ENCODE measurements at regions not wholly inside any gene's neighbourhood (a gene's known extent, or its start where the extent isn't known, plus 50 kb on each side); places are given as distances from the start of the nearest gene placed in this dataset.

GRCh38 chr10:121134711-121135110 is 283.5 kb downstream of the WDR11 start:
- Histone ChIP-seq H3K9me2 (ENCODE audit: insufficient read depth) (no peaks in the 10 kb centered on the region), H4K20me1 (replicated peaks; ENCODE audit: insufficient read depth) (no peaks in the 10 kb centered on the region), H3K27me3 (ENCODE audit: insufficient read depth) (no peaks in the 10 kb centered on the region), H2AFZ (no peak overlapping the region), H3K4me3 (no peak overlapping the region), H3K4me2 (no peak overlapping the region), H3K79me2 (replicated peaks; ENCODE audit: insufficient read depth) (no peaks in the 10 kb centered on the region), H3F3A (replicated peaks; ENCODE audit: low read depth) (no peaks in the 10 kb centered on the region), H3K4me1 (ENCODE audit: insufficient read depth) (no peaks in the 10 kb centered on the region), H3K27ac (ENCODE audit: low read depth) (no peak overlapping the region), H3K36me3 (ENCODE audit: insufficient read depth) (no peaks in the 10 kb centered on the region)
- H3K36me3 Mint-ChIP-seq (ENCODE audit: low read depth): no peaks in the 10 kb centered on the region; the same call in 2 of the 3 replicates
- TF ChIP-seq CREB1 (CRISPR knock-in tag; IDR thresholded peaks at IDR 0.05; ENCODE audit: low read depth) (no peak), POLR2AphosphoS5 (IDR thresholded peaks at IDR 0.05; ENCODE audit: low read depth) (no peak), ZNF331 (CRISPR knock-in tag; IDR thresholded peaks at IDR 0.05; ENCODE audit: low read depth) (no peak), ETS1 (IDR thresholded peaks at IDR 0.05) (no peak)
- H3K27me3 Mint-ChIP-seq (ENCODE audit: insufficient read depth, low read depth, poor library complexity): peaks cover 8% of the 10 kb centered on the region
- H3K27ac Mint-ChIP-seq: no peak overlapping the region
- no peak overlapping the region for H3K4me3 Mint-ChIP-seq
- H3K4me1 Mint-ChIP-seq: peaks cover 11% of the 10 kb centered on the region
- H3K9me3 Mint-ChIP-seq: no peaks in the 10 kb centered on the region
- no peak for ATAC-seq
- no peak for DNase-seq (ENCODE audit: low spot score)

- no peak overlapping the region for H3K27ac Mint-ChIP-seq
- Histone ChIP-seq H3K27me3 (ENCODE audit: insufficient read depth) (no peaks in the 10 kb centered on the region), H3K9me2 (ENCODE audit: insufficient read depth) (0 out of 2 replicates have a peak, but pooled peaks cover under 1% of the 10 kb centered on the region), H3K79me2 (replicated peaks; ENCODE audit: insufficient read depth) (no peaks in the 10 kb centered on the region), H2AFZ (no peak overlapping the region), H3K4me3 (no peak overlapping the region), H3F3A (replicated peaks; ENCODE audit: low read depth) (no peaks in the 10 kb centered on the region), H3K4me2 (no peak overlapping the region), H3K27ac (ENCODE audit: low read depth) (no peak overlapping the region), H3K4me1 (ENCODE audit: insufficient read depth) (no peaks in the 10 kb centered on the region), H3K36me3 (ENCODE audit: insufficient read depth) (no peaks in the 10 kb centered on the region), H4K20me1 (replicated peaks; ENCODE audit: insufficient read depth) (no peaks in the 10 kb centered on the region)
- H3K4me3 Mint-ChIP-seq: no peak overlapping the region
- H3K36me3 Mint-ChIP-seq (ENCODE audit: low read depth): no peaks in the 10 kb centered on the region; the same call in 2 of the 3 replicates
- H3K4me1 Mint-ChIP-seq: peaks cover 11% of the 10 kb centered on the region
- ATAC-seq (no peak), DNase-seq (ENCODE audit: low spot score) (no peak)
- H3K27me3 Mint-ChIP-seq (ENCODE audit: insufficient read depth, low read depth, poor library complexity): peaks cover 7% of the 10 kb centered on the region
- no peaks in the 10 kb centered on the region for H3K9me3 Mint-ChIP-seq
- TF ChIP-seq NANOG (IDR thresholded peaks at IDR 0.05; ENCODE audit: borderline replicate concordance) (no peak), ZNF462 (CRISPR knock-in tag; IDR thresholded peaks at IDR 0.05) (no peak), EZH2phosphoT487 (IDR thresholded peaks at IDR 0.05; ENCODE audit: unreplicated experiment) (no peak), ZNF331 (CRISPR knock-in tag; IDR thresholded peaks at IDR 0.05; ENCODE audit: low read depth) (no peak), POLR2AphosphoS5 (IDR thresholded peaks at IDR 0.05; ENCODE audit: low read depth) (no peak), CTCF (conservative IDR thresholded peaks at IDR 0.05; ENCODE audit: low read depth in 2 of 2) (no peak), REST (IDR thresholded peaks at IDR 0.05; ENCODE audit: unreplicated experiment) (no peak)
These were observed 284.4 kb downstream of the WDR11 start for GRCh38 chr10:121135512-121135911.

All from GM23338 (cell line).